ENCODE measurements at regions not wholly inside any gene's neighbourhood (a gene's known extent, or its start where the extent isn't known, plus 50 kb on each side); places are given as distances from the start of the nearest gene placed in this dataset.

GRCh38 chr21:38129711-38130110 lies 127.1 kb upstream of the KCNJ15 start:
- Histone ChIP-seq H3K9me3 (ENCODE audit: control insufficient read depth, insufficient read depth, low read depth, low read length) (no peaks in the 10 kb centered on the region), H3K27me3 (ENCODE audit: control insufficient read depth, insufficient read depth, low read length) (peaks cover 2% of the 10 kb centered on the region; the same call in 1 of the 2 replicates), H3K4me3 (ENCODE audit: low read depth in 2 of 2, low read length in 2 of 2) (no peak overlapping the region), H3K36me3 (ENCODE audit: control insufficient read depth, insufficient read depth, low read length) (no peaks in the 10 kb centered on the region), H3K27ac (ENCODE audit: low read length) (no peak overlapping the region), H3K4me1 (ENCODE audit: control insufficient read depth, insufficient read depth, low read length) (no peaks in the 10 kb centered on the region)
- no TSS peak for BruUV-seq (replicated peaks)
- in situ Hi-C loops (cut with HindIII; ENCODE audit: low pct_unique_long_range_greater_than_20kb, low sequenced_read_pairs) (no loop called here), intact Hi-C loops (cut with micrococcal nuclease; ENCODE audit: unreplicated experiment) (loop anchor here (5.0 kb wide), 1 partner anchor 427 kb away; no protein-coding TSS in a partner anchor)
- CTCF ChIA-PET, result no interaction called here
- POLR2A ChIA-PET, result no interaction called here
- no peak for DNase-seq (ENCODE audit: low read depth, low spot score)
- TF ChIP-seq POLR2AphosphoS5 (IDR thresholded peaks at IDR 0.05; ENCODE audit: low read depth, low read length), result no peak
- no peak for TF ChIP-seq REST (IDR thresholded peaks at IDR 0.05; ENCODE audit: insufficient read depth in 1 of 2, low read depth in 2 of 2, low read length in 1 of 2)
- TF ChIP-seq TCF7L2 (IDR thresholded peaks at IDR 0.05; ENCODE audit: low read depth, low read length), result no peak
- ATAC-seq, result no peak

GRCh38 chr21:38133240-38133639 lies 123.6 kb upstream of the KCNJ15 start:
- H3K27ac ChIP-seq (ENCODE audit: low read length), result no peak overlapping the region
- ChIA-PET POLR2A (no interaction called here), CTCF (no interaction called here)
- in situ Hi-C loops (cut with HindIII; ENCODE audit: low pct_unique_long_range_greater_than_20kb, low sequenced_read_pairs) (no loop called here), intact Hi-C loops (cut with micrococcal nuclease; ENCODE audit: unreplicated experiment) (no loop called here)
- BruUV-seq (replicated peaks), result no TSS peak
- DNase-seq (ENCODE audit: low read depth, low spot score) (no peak), ATAC-seq (no peak)
- H3K4me1 ChIP-seq (ENCODE audit: control insufficient read depth, insufficient read depth, low read length), result no peaks in the 10 kb centered on the region
- H3K27me3 ChIP-seq (ENCODE audit: control insufficient read depth, insufficient read depth, low read length), result peaks cover 2% of the 10 kb centered on the region; the same call in 1 of the 2 replicates
- H3K36me3 ChIP-seq (ENCODE audit: control insufficient read depth, insufficient read depth, low read length), result no peaks in the 10 kb centered on the region
- H3K4me3 ChIP-seq (ENCODE audit: low read depth in 2 of 2, low read length in 2 of 2), result no peak overlapping the region
- H3K9me3 ChIP-seq (ENCODE audit: control insufficient read depth, insufficient read depth, low read depth, low read length), result no peaks in the 10 kb centered on the region
- no peak for TF ChIP-seq POLR2AphosphoS5 (IDR thresholded peaks at IDR 0.05; ENCODE audit: low read depth, low read length)
- TF ChIP-seq REST (IDR thresholded peaks at IDR 0.05; ENCODE audit: insufficient read depth in 1 of 2, low read depth in 2 of 2, low read length in 1 of 2), result no peak

GRCh38 chr21:38134084-38134873 lies 122.5 kb upstream of the KCNJ15 start:
- H3K4me3 ChIP-seq (ENCODE audit: low read depth in 2 of 2, low read length in 2 of 2), result no peak overlapping the region
- DNase-seq (ENCODE audit: low read depth, low spot score) (no peak), ATAC-seq (no peak)
- no peaks in the 10 kb centered on the region for H3K36me3 ChIP-seq (ENCODE audit: control insufficient read depth, insufficient read depth, low read length)
- ChIA-PET POLR2A (no interaction called here), CTCF (no interaction called here)
- intact Hi-C loops (cut with micrococcal nuclease; ENCODE audit: unreplicated experiment) (no loop called here), in situ Hi-C loops (cut with HindIII; ENCODE audit: low pct_unique_long_range_greater_than_20kb, low sequenced_read_pairs) (no loop called here)
- no peak overlapping the region for H3K27ac ChIP-seq (ENCODE audit: low read length)
- BruUV-seq (replicated peaks), result no TSS peak
- peaks cover 2% of the 10 kb centered on the region; the same call in 1 of the 2 replicates for H3K27me3 ChIP-seq (ENCODE audit: control insufficient read depth, insufficient read depth, low read length)
- TF ChIP-seq TCF7L2 (IDR thresholded peaks at IDR 0.05; ENCODE audit: low read depth, low read length) (no peak), SIN3A (IDR thresholded peaks at IDR 0.05; ENCODE audit: borderline replicate concordance, insufficient read depth, low read depth, low read length) (no peak), CTCF (IDR thresholded peaks at IDR 0.05) (no peak), POLR2AphosphoS5 (IDR thresholded peaks at IDR 0.05; ENCODE audit: low read depth, low read length) (no peak), REST (IDR thresholded peaks at IDR 0.05; ENCODE audit: insufficient read depth in 1 of 2, low read depth in 2 of 2, low read length in 1 of 2) (no peak)
- no peaks in the 10 kb centered on the region for H3K9me3 ChIP-seq (ENCODE audit: control insufficient read depth, insufficient read depth, low read depth, low read length)
- no peaks in the 10 kb centered on the region for H3K4me1 ChIP-seq (ENCODE audit: control insufficient read depth, insufficient read depth, low read length)
